H1 (cell line): ENCODE measurements at regions not wholly inside any gene's neighbourhood (a gene's known extent, or its start where the extent isn't known, plus 50 kb on each side); places are given as distances from the start of the nearest gene placed in this dataset.

Experiments
- BRCA1 ChIP-seq: IDR thresholded peaks from 2 replicates; pipeline ENCODE4 v1.6.1; 2012; ENCODE audit warnings: low read depth, low read length, improper control_type of control experiment
- CHD7 ChIP-seq: fragments of 300-600 bp; sonication (generic); IDR thresholded peaks from 2 replicates; pipeline ENCODE4 v1.7.1; 2012; ENCODE audit warnings: low read length, moderate library complexity, mild to moderate bottlenecking, inconsistent platforms; ENCODE audit not compliant: insufficient replicate concordance

- TF ChIP-seq CHD7 (no peak), BRCA1 (no peak)
These were observed 172.2 kb upstream of the GRAMD2B start (continued) for GRCh38 chr5:126251024-126251423.
